Left lobe of liver (tissue), 2 donors: ENCODE measurements at regions not wholly inside any gene's neighbourhood (a gene's known extent, or its start where the extent isn't known, plus 50 kb on each side); places are given as distances from the start of the nearest gene placed in this dataset.

Experiments
- ATAC-seq: fragments of 200-7000 bp; cut with Tn5 transposase; one replicate; pipeline ENCODE4 v1.9.1; 2020; ENCODE audit warnings: mild to moderate bottlenecking, moderate library complexity
- DNase-seq: peaks from one replicate; pipeline ENCODE4 v3.0.0-alpha.2; 2020; ENCODE audit warnings: low spot score
- donor health status: DM: no; HTN: no; CAD: no; lungs with moderate emphysema.
- donor health status: DM: no; HTN: yes; CAD: no.

DNA sequence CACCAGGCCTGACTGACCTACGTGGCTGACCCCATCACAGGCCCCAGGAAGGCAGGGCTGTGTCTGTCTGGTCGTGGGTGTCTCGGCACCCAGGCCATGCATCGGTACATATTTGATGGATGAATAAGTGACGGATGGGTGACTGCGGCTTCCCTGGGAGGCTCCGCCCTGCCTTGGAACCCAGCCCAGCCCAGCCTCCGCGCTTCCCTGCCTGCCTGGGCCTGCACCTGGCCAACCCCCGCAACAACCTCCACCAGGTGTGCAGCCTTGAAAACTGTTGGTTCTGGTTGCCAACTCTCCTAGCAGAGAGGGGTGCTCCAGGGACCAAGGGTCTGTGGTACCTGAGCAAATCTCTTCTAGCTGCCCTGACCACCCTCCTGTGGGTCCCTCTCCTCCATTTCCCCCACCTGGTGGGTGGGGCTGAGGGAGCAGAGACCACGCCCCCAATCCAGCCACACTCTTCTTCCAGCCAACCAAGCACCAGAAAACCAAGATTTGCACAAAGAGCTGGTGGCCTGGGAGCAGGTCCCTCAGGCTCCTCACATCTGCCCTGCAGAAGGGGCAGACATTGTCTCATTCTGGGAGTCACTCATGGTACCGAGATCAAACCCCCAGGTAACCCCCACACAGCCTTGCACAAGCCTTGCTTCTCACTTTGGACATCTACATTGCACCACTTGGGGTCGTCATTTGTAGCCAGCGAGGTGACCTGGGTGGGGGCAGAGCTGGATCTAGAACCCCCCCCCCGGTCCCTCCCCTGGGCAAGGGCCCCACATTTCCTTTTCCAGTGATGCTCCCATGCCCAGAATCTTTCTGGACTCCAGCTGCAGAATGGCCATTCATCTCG, 100.6 kb upstream of the IER5L start:
- ATAC-seq = no peak
- DNase-seq = peak; percentile 46

DNA sequence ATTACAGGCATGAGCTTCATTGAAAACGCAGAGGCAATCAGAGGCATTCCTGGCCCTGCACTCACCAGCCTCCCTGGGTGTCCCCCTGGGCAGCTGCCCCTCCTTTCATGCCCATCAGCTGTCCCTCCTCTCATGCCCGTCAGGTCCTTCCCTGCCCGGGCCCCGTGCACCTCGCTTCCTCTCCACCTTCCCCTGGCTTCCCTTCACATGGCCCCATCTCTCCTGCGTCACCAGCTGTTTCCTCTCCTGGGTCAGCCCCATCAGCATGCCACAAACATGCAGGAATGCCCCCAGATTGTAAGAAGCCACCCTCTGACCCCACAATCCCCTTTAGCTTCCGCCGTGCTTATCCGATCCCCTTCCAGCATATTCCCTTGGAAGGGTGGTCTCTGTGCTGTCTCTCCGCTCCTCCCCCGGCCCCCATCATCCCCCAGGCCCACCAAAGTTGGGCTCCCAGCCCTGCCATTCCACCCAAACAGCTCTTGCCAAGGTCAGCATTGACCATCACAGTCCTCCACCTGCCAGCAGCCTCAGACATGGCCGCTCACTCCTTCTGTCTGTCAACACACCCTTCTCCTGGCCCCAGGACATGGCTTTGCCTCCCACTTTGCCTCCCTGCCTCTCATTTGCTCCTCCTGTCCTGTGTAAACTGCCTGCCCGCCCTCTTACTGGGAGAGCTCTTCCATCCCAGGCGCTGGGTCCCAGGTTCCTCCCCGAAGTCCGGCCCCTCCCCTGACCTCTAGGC, 98.6 kb upstream of the IER5L start:
- ATAC-seq = no peak
- peak; percentile 34 for DNase-seq

DNA sequence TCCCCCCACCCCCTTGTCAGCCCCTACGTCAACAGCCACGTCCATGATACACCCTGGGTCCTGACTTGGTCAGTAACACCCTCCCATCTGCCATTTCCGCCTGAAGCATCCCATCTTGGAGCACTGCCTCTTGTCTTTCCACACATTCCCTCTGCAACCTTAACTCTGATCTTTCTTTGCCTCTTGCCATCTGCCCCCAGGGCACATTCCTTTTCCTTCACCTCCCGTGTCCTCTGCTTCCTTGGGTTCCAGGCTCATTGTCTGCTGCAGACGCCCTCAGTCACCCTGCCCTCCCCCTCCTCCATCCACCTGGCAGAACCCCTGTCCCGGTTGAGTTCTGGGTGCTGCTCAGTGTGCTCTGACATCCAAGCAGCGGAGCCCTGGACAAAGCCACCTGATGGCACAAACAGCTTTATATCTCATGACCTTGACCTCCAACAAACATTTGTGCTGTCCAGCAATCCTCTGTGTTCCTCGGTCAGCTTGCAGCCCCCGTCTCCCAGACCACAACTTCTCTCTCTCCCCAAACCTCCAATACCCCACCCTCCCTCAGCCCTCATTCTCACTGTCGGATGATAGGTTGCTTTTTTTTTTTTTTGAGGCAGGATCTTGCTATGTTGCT, 97.7 kb upstream of the IER5L start:
- no peak for ATAC-seq
- peak; percentile 27 for DNase-seq

DNA sequence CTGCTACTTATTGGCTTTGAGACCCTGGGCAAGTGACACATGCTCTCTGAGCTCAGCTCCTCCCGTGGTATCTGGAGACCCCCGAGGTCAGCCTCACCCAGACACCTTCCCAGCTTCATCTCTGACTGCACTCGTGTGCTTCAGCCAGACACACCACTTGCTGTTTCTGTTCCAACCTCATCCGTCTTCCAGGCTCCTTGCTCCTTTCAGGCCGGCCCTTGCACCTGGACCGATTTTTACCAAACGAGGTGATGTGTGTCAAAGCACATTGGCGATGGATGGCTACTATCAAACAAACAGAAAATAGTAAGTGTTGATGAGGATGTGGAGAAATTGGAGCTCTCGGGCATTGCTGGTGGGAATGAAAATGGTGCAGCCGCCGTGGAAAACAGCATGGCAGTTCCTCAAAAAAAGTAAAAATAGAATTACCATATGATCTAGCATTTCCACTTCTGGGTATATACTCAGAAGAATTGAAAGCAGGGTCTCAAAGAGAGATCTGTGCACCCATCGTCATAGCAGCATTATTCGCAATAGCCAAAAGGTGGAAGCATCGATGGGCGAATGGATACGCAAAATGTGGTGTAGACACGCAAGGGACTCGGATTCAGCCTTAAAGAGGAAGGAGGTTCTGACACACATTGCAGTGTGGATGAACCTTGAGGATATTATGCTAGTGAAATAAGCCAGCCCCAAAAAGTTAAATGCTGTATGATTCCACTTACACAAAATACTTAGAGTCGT, 96.1 kb upstream of the IER5L start:
- ATAC-seq = no peak
- DNase-seq = no peak

DNA sequence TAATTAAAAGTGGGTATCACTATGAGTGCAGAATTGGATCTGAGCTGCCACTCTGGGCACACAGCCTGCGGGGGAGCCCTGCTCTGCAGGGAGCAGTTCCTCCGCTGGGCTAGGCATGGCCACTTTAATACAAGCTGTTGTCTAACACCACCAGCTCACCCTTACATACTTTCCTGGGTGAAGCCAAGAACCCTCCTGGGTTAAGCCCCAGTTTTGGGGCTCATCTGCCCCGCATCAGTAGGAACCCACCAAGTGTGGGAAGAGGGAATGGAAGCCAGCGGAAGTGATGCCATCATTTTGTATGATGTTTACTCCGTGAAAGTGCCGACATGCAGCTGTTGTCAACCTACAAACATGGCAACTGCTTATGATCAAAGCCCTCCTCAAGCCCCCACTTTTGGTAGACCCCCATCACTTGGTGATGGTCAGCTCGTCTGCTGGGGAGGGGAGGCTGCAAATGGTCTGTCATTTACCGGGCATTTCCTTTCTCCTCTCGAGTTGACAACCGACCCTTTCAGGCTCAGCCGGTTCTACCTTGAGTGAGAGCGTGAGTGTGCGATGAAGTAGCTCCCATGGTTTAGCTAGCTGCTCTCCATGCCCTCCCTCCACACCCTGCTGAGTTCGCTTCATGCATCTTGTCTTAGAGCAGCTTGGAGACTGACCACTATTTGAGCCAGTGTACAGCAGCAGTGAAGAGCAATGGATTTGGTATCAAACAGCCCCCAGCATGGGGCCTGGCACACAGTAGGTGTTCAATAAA, 95.3 kb upstream of the IER5L start:
- DNase-seq (no peak), ATAC-seq (no peak)

DNA sequence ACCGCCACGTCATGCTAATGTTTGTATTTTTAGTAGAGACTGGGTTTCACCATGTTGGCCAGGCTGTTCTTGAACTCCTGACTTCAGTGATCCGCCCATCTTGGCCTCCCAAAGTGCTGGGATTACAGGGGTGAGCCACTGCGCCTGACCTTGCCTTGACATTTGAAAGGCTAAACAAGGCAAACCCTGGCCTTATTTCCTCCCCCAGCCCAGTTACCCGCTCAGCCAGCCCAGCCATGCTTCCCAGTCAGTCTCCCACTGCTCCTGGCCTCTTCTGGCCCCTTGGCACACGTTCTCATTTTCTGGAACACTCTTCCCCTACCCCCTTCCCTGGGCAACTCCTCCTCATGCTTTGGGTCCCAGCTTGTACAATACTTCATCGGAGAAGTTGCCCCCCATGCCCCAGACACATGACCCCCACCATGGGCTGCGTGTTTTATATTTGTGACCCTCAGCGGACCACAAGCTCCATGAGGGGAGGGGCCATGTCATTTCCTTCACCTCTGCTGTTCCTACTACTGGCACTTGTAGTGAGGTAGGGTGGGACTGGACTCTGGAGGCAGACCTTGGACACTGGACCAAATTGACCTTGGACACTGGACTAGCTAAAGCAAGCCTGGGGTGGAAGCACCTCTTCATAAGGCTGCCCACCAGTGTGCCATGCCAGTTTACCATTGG, 94.4 kb upstream of the IER5L start:
- DNase-seq = no peak
- no peak for ATAC-seq

DNA sequence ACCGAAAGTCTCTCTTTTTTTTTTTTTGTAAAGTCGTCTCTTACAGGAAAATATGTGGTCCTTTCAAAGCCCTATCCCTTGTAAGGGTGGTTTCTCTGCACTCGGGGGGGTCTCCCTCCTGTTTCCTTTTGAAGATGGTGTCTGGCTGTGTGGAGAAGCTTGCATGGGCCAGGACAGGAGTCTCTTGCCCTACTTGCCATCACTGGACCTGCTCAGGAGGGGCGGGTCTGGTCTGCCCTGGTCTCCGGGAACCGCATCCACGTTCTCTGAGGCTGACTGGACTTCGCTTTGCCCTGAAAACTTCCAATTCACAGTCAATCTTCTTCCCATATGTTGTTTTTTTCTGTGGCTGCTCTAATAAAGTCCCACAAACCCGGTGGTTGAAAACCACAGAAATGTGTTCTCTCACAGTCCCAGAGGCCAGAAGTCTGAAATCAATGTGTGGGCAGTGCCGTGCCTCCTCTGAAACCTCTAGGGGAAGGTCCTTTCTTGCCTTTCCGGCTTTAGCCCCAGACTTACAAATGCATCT, 92.9 kb upstream of the IER5L start:
- ATAC-seq = no peak
- no peak for DNase-seq

DNA sequence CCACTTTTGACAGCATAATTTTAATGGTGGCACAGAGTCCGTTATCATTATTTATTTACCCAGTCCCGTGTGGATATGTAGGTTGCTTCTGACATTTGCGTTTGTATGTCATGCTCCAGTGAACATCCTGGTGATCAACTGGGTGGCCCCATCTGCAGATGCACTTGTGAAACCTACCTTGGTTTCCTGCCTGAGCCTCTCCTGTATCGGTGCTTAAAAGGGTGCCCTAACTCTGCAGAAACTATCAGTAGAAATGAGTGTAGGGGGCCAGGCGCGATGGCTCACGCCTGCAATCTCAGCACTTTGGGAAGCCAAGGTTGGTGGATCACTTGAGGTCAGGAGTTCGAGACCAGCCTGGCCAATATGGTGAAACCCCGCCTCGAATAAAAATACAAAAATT, 92.1 kb upstream of the IER5L start:
- ATAC-seq (no peak), DNase-seq (no peak)

DNA sequence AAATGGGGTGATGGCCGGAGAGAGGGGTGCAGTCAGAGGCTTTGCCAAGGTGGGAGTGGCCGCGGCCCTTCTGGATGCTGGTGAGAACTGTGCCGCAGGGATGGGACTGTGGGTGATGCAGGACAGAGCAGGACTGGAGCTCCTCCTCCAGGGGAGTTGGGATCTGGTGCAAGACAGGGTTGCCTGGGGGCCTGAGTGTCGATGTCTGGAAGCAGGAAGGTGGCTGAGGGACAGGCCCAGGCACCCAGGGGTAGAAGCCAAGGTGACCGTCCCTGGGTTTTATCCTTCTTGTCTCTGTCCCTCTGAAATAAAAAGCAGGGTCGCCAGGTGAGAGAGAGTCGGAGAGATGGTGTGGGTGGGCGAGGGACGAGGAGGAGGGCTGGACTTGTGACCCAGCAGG, 89.1 kb upstream of the IER5L start:
- no peak for ATAC-seq
- DNase-seq = no peak

DNA sequence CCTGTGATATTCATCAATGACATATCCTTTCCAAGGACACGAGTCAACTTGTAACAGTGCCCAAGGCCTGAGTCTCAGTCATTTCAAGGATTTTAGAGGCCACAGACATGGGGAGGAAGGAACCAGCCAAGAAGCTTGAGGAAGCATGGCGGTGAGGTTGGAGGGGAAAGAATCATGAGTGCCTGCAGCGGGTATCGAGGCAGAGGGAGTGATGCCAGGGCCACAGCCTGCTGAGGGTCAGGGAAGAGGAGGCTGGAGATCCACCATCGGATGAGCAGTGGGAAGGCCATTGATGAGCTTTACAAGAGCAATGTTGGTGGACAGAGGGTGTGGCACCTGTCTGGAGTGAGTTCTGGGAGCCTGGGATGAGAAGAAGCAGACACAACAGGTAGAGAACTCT, 88.5 kb upstream of the IER5L start:
- ATAC-seq = no peak
- DNase-seq = no peak

DNA sequence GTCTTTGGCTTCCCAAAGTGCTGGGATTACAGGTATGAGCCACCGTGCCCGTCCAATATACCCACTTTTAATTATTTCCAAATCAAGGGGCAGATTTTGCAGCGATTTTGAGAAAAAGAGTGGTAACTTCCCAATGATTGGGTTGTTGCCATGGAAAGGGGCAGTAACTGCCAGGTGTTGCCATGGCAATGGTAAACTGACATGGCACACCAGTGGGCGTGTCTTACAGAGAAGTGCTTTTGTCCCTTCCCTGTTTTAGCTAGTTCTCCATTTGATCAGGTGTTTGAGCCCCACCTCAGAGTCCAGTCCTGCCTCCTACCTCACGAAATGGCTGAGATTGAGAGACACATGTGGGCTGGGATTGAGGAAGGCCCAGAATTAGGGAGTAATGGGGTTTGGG, 86.3 kb upstream of the IER5L start:
- DNase-seq (no peak), ATAC-seq (no peak)

DNA sequence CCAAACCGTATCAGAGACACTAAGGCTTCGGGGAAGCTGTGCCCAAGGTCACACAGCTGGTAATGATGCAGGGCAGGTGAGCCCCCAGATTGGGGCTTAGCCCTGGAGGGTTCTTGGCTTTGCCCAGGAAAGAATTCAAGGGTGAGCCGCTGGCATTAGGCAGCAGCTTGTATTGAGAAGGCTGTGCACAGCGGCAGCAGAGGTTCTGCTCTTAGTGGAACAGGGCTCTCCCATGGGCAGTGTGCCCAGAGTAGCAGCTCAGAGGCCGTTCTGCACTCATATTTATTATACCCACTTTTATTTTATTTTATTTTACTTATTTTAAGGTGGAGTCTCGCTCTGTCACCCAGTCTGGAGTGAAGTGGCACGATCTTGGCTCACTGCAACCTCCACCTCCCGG, 85.8 kb upstream of the IER5L start:
- DNase-seq (no peak), ATAC-seq (no peak)

DNA sequence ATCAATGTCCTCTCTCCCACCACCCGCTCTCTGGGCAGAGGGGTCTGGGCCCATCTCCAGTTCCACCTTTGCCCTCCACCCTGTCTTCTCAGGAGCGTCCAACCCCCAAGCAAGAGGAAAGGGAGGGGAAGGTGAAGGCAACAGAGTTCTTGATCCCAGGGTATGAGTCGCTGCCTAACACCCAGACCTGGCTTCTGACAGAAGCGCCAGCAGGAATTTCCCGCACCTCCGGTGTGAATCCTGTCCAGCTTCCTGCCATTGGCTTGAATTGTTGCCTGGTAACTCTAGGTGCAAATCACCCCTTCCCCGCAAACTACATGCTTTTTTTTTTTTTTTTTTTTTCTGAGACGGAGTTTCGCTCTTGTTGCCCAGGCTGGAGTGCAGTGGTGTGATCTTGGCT, 84.2 kb upstream of the IER5L start:
- no peak for DNase-seq

DNA sequence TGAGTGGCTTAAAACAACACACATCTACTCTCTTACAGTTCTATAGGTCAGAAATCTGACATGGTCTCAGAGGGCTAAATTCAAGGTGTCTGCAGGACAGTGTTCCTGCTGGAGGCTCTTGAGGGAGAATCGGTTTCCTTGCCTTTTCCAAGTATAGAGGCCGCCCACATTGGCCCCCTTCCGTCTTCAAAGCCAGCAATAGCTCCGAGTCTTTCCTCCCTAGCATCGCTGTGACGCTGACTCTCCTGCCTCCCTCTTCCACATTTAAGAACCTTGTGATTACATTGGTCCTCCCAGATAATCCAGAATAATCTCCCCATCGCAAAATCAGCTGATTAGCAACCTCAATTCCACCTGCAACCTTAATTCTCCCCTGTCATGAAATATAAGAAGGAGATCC, 81.3 kb upstream of the IER5L start:
- no peak for ATAC-seq

More for the DNA sequence above, 84.2 kb upstream of the IER5L start:
- ATAC-seq = no peak

DNA sequence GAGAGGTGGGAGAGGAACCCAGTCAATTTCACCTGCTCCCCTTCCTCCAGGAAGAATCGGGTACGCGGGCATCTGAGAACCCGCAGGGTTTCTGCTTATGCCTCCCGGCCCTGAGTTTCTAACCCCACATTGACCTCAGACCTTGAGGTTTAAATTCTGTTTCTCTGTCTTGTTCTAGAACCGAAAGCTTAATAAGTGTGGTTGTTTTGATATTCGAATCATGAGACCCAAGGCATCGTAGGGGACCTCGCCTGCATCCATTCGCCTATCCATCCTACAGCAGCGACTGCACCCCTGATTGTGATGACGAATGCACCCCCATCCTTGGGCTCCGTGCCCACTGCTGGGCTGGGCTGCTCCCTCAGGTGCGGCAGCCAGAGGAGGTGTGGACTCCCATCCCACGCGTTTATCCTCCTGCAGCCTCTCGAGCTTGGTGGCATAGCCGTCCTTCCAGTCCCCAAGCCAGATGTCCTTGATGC, 80.8 kb upstream of the IER5L start:
- DNase-seq = no peak
- ATAC-seq = peak; percentile 15

More for the DNA sequence above, 81.3 kb upstream of the IER5L start:
- DNase-seq = no peak

DNA sequence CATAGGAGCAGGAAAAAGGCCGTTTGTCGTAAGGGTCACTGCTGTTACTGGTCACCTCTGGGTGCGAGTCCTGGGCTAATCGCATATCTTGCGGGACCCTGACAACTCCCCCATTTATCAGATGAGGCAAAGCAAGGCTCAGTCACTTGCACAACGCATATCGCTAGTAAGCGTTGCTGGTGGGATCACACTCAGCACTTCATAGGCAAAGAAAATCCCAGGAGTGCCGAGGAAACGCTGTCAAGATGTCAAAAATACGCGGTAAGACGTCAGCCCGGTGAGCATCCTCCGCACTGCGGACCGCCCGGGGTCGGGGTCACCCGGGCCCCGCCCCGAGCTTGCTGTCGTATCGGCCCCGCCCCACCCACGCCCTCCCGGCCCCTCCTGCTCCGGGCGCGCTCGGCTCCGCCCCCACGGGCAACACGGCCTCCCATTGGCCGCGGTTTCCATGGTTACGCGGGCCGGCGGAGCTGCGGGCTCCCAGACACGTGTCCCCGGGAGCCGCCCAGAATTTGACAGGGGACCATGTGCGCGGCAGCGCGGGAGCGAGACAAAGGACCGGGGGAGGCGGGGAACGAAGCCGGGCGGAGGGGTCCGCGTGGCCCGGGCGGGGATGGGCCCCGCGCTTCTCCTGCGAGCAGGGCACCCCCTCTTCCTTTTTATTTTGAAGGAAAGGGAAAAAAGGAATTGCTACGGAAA, 80.2 kb upstream of the IER5L start:
- DNase-seq (peak; percentile 76), ATAC-seq (peak; percentile 82)

DNA sequence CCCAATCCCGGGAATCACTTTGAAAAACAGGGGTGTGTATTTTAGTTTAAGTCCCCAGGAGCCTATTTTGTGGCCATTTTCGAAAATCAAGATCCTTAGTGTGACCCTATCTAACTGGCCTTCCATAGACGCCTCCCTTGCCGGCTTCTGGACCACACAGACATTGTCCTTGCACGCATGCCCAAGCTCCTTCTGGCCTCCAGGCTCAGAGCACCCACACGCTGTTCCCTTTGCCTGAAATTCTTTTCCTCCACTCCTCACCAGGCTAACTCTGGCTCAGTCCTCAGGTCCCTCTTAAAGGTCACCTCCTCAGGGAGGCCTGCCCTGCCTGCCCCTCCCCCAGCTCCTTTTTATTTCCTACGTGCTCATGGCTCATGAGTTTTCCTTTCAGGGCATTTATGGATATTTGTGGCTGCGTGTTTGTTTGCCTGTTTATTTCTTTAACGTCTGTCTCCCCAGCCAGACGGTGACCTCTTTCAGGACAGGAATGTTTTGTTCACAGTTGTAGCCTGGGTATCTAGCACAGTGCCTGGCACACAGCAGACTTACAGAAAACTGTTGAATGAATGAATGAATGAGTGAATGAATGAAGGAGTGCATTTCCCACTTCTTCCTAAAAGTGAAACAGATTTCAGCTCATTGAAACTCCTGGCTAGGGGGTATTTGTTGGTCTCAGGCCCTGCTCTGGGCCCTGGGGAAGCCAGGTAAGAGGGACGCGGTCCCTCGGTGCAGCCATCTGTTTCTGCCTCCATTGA, 79.1 kb upstream of the IER5L start:
- DNase-seq = no peak
- no peak for ATAC-seq
